ENCODE measurements at regions not wholly inside any gene's neighbourhood (a gene's known extent, or its start where the extent isn't known, plus 50 kb on each side); places are given as distances from the start of the nearest gene placed in this dataset.

- H3K36me3 Mint-ChIP-seq: no peaks in the 10 kb centered on the region
Observed at GRCh38 chr3:20701641-20702040, 515.6 kb upstream of the SGO1 start.

GRCh38 chr3:20700714-20701113 is 514.7 kb upstream of the SGO1 start:
- Mint-ChIP-seq H3K4me3 (no peak overlapping the region), H3K9me3 (peaks cover 4% of the 10 kb centered on the region), H3K27ac (no peak overlapping the region), H3K27me3 (no peaks in the 10 kb centered on the region), H3K36me3 (no peaks in the 10 kb centered on the region), H3K4me1 (ENCODE audit: unreplicated experiment) (no peaks in the 10 kb centered on the region)
- no peak for TF ChIP-seq CTCF (conservative IDR thresholded peaks at IDR 0.05)
- DNase-seq (ENCODE audit: extremely low spot score, unreplicated experiment): no peak

More at GRCh38 chr3:20701641-20702040, 515.6 kb upstream of the SGO1 start:
- TF ChIP-seq CTCF (conservative IDR thresholded peaks at IDR 0.05): no peak
- Mint-ChIP-seq H3K27me3 (no peaks in the 10 kb centered on the region), H3K27ac (no peak overlapping the region), H3K9me3 (peaks cover 4% of the 10 kb centered on the region), H3K4me1 (ENCODE audit: unreplicated experiment) (no peaks in the 10 kb centered on the region), H3K4me3 (no peak overlapping the region)
- DNase-seq (ENCODE audit: extremely low spot score, unreplicated experiment): no peak

GRCh38 chr3:20698896-20699295 is 512.9 kb upstream of the SGO1 start:
- no peak for DNase-seq (ENCODE audit: extremely low spot score, unreplicated experiment)
- no peak for TF ChIP-seq CTCF (conservative IDR thresholded peaks at IDR 0.05)

GRCh38 chr3:20696388-20697150 is 510.6 kb upstream of the SGO1 start:
- Mint-ChIP-seq H3K27ac (no peak overlapping the region), H3K4me3 (no peak overlapping the region), H3K36me3 (no peaks in the 10 kb centered on the region), H3K27me3 (no peaks in the 10 kb centered on the region), H3K4me1 (ENCODE audit: unreplicated experiment) (peaks cover 12% of the 10 kb centered on the region), H3K9me3 (peaks cover 4% of the 10 kb centered on the region)
- DNase-seq (ENCODE audit: extremely low spot score, unreplicated experiment): no peak
- TF ChIP-seq CTCF (conservative IDR thresholded peaks at IDR 0.05): no peak

More at GRCh38 chr3:20698896-20699295, 512.9 kb upstream of the SGO1 start:
- Mint-ChIP-seq H3K4me1 (ENCODE audit: unreplicated experiment) (no peaks in the 10 kb centered on the region), H3K27ac (no peak overlapping the region), H3K9me3 (peaks cover 4% of the 10 kb centered on the region), H3K4me3 (no peak overlapping the region), H3K27me3 (no peaks in the 10 kb centered on the region), H3K36me3 (no peaks in the 10 kb centered on the region)

- H3K36me3 Mint-ChIP-seq: no peaks in the 10 kb centered on the region
- H3K9me3 Mint-ChIP-seq: no peaks in the 10 kb centered on the region
- H3K27ac Mint-ChIP-seq: no peak overlapping the region
- H3K27me3 Mint-ChIP-seq: no peaks in the 10 kb centered on the region
- no peak for DNase-seq (ENCODE audit: extremely low spot score, unreplicated experiment)
- H3K4me1 Mint-ChIP-seq (ENCODE audit: unreplicated experiment): peaks cover 12% of the 10 kb centered on the region
- no peak for TF ChIP-seq CTCF (conservative IDR thresholded peaks at IDR 0.05)
- no peak overlapping the region for H3K4me3 Mint-ChIP-seq
Observed at GRCh38 chr3:20692675-20693074, 506.7 kb upstream of the SGO1 start.
